ENCODE measurements at regions not wholly inside any gene's neighbourhood (a gene's known extent, or its start where the extent isn't known, plus 50 kb on each side); places are given as distances from the start of the nearest gene placed in this dataset.
"Not testable (repeated sequence)": the region's sequence is repeated elsewhere in the genome, so short reads cannot be mapped to it uniquely, and the experiment has no call there.

DNA sequence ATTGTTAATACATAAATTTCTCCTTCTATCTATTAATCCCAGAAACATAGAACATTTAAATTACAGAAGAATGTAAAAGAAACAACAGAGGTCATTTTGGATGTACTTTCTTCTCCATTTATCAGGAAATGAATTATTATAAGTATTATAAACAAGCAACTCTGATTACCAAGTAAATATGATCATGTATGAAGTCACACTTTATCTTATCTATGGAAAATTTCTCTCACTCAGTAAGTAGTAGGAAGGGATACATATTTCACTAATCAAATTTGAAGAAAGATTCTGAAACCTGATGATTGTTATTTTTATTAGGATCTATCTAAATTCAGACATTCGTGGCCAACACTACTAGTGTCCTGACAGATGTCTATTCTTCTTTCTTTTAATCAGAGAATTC lies 770.7 kb downstream of the LTN1 start:
- no peak for DNase-seq

DNA sequence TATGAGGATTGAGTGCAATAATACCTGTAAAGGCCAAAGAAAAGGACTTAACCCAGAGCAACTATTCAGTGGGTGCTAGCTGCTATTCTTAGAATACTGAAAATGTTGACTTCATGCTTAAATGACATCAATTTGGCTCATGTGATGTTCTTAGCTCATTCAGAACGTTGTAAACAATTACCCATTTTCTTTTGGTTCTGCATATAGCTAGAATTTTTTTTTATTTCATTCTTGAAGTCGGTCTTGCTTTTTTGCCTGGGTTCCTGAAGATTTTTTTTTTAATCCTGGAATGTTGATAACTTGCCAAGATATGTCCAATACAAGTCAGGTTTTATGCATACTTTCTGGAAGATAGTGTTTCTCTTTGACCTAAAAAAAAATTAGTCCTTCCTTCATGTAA lies 772.0 kb downstream of the LTN1 start:
- no peak for DNase-seq

DNA sequence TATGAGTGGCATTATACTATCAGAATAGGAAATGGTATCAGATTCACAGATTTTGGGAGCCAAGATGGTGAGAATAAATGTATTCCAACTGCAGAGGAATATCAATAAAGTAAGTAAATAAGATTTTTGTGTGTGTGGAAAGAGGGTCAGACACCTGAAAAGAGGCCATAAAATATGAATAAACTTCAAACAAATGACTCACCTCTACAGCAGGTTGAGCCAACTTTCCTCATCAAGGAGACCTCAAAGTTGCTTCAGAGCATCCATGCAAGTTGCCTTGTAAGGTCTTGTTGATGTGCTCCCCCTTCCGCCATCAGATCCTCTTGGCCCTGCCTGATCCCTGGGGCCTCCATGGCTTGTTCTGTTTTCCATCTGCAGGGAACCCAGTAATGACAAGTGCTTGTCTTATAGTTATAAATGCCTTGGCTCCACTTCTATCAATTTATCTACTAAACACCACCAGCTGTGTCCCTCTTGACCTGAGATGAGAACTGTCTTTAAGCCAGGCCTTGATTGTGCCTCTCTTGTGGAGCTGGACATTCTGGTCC lies 775.6 kb downstream of the LTN1 start:
- DNase-seq: no peak

DNA sequence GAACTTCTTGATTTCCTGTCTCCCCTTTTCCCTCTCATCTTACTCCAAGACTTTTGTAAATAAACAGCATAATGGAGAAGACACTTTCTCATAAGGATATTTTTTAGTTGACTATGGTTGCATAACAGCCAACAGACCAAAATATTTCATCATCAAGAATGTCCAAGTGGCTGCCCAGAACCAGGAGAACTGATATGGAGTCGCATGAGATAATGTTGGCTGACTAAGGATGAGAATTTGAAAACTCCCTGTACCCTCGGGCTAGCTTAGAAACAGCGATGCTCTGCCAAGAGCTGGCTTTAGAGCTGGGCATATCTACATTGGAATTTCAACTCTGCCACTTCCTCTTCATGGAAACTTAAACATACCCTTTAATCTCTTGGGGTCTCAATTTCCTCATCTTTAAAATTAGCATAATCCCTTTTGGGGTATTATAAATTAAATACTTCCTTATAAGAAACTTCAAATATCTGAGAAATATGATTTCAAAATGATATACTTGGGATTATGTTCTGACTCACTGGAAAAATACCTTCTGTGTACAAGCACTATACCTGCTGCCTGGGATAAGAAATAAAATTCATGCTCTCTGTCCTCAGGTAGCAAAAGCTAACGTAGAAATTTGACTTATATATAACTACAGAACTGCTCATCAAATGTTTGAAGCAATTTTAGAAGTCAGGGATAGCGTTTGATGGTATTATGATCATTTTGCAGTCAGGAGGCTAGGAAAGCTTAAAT lies 777.3 kb downstream of the LTN1 start:
- no peak for DNase-seq

DNA sequence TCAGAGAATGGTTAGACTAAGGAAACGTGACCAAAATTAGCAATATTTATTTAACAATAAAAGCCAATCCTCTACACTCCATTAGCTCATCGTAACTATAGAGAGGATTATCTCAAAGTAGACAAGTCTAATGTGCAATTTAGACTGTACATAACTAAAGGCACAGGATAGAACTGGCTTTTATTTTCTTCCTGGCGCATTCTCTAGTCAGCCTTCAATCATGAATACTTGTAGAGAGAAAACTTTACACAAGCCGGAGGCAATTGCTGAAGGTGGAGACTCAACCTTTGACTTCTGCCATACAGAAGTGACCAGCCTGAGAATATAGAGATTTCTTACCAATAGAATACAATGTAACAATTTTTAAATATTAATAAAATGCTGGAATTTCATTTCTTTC lies 777.9 kb downstream of the LTN1 start:
- no peak for DNase-seq

DNA sequence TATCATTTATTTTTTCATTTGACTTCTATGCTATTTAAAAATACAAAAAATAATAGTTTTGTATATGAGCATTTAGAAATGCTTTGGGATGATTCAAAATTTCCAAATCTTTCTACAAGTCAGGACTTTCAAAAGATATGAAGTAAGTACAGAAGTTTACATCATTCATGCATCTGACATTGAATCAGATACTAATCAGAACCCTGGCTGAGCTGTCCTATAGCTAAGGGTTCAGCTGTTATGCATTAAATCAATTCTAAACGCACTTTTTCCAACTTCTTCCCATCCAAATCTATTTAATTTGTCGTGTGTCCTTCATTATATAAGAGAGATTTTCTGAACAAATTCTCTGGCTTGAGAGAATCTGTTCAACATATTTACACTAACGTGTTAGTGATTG lies 779.4 kb downstream of the LTN1 start:
- no peak for DNase-seq

DNA sequence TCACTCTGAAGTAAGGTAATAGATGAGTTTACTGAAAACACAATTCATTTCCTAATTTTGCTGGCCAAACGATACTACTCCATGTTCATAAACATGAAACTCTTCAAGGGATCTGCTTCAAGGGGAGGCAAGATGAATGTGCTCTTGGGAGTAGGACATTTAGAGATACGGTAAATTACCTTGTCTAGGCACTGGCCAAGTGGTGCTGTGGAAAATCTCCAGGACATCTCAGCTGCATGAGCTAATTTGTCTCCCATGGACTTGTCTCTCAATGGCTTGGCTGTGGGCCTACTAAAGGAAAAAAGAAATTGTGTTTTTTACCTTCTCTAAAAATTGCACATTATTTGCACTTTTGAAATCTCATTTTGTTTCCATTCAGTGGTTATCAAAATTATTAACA lies 780.6 kb downstream of the LTN1 start:
- DNase-seq: no peak

DNA sequence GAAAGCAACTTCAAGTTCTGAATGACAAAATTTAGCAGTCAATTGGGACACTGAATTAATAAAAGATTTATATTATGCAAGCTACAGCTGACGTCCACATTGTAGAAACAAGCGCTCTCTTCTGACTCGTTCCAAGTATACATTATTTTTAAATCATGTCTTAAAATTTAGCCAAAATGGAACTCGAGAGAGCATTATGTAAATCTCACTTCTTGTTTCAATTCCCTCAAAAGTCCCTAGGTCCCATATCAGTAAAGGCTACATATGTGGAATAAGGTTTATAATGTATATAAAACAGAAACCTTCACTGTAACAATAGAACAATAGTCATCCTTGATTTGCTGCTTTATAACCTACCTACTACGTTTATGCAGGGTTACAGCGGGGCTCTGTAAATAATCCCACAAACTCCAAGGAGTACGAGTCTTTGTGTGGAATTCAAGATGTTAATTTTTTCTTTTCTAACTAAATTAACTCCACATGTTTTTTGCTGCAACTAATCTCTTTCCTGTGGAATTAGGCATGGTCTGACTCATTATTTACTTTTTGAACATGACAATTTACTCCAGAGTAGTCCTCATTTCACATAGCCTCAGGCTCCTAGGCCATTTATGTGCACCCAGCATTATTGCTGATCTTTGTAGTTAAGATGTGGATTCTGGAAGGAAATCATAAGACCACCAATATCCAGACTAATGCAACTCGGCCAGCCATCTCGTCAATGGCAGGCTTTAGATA lies 785.1 kb downstream of the LTN1 start:
- DNase-seq: no peak

DNA sequence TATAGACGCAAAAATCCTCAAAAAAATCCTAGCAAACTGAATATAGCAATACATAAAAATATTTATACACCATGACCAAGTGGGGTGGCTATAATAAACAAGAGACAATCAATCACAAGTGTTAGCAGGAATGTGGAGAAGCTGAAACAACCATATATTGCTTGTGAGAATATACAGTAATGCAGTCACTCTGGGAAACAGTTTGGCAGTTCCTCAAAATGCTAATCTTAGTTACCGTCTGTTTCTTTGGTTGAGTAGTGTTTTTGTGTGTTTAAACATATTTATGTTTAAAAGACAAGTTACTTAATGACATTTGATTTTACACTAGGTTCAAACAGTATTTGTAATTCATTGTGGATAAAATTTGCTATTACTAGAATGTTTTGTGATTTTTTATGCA lies 792.0 kb downstream of the LTN1 start:
- no peak for DNase-seq

DNA sequence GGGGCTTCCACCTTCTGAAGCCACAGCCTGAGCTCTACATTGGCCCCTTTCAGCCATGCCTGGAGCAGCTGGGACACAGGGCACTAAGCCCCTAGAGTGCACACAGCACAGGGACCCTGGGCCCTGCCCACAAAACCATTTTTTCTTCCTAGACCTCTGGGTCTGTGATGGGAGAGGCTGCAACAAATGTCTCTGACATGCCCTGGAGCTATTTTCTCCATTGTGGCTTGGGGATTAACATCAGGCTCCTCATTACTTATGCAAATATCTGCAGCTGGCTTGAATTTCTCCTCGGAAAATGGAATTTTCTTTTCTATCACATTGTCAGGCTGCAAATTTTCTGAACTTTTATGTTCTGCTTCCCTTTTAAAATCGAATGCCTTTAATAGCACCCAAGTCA lies 795.7 kb downstream of the LTN1 start:
- DNase-seq: no peak

DNA sequence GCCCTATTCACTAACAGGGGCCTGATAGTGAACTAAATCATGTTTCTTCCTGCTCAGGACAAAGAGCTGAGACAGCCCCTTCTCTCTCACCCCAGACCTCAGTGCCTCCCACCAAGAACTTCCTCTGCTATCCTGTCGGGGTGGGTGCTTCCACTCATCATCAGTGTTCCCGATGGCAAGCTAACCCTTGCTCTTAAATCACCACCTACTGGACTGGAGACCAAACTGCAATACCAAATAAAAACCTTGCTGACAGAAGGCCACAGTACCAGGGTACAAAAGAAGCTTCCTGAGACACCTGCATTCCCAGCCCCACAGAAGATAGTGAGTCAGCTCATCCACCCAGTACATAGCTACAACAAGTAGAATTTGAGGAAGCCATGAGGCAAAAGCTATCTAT lies 799.5 kb downstream of the LTN1 start:
- DNase-seq: peak in 1 of 2 experiments; percentile 6

DNA sequence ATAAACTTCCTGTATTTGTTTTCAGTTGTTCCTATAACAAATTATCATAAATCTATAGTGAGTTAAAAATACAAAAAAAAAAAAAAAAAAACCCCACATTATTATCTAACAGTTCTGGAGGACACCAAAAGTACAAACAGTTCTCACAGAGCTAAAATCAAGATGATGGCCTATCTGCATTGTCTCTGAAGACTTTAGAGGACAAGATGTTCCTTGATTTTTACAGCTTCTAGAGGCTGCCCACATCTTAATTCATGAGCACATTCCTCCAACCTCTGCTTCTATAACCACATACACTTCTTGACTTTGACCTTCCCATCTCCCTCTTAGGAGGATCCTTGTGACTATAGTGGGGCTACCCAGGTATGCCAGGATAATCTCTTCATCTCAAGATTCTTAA lies 806.1 kb downstream of the LTN1 start:
- no peak for DNase-seq

DNA sequence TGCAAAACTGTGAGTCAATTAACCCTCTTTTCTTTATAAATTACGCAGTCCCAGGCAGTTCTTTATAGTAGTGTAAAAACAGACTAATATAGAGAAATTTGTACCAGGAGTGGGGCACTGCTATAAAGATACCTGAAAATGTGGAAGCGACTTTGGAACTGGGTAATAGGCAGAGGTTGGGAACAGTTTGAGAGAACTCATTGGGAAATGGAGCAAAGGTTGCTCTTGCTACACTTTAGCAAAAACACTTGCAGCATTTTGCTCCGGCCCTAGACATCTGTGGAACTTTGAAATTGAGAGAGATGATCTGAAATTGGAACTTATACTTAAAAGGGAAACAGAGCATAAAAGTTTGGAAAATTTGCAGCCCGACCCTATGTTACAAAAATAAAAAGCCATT lies 810.9 kb downstream of the LTN1 start:
- DNase-seq: no peak

DNA sequence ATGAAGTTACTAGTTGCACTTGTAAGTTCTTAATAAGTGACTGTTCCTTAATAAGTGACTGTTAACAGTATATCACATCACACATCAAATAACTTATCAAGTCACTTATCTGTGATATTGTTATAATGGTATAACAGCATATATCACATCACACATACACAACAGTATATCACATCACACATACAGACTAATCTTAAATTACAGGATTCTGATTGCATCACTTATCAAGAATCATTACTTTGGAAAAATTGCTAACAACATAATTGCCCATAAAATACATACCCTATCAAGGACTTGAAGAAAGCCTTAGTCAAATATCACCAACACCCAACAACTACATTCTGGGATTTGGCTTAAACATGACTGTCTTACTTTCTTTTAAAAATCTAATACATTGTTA lies 813.5 kb downstream of the LTN1 start:
- no peak for DNase-seq

DNA sequence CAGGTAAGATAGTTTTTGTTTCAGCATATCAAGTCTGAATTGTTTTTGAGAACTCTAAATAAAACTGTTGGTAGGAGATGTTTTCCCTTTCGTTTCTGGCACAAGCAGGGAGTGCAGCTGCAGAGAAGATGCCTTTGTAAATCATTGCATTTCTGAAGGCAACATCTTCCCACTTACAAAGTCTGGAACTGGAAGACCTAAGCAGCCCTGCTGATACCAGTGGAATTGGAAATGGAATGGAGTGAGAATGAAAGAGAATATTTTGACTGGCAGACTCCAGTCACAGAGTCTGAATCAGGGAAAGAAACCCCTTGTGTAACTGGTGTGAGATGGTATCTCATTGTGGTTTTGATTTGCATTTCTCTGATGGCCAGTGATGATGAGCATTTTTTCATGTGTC lies 815.6 kb downstream of the LTN1 start:
- DNase-seq: no peak

DNA sequence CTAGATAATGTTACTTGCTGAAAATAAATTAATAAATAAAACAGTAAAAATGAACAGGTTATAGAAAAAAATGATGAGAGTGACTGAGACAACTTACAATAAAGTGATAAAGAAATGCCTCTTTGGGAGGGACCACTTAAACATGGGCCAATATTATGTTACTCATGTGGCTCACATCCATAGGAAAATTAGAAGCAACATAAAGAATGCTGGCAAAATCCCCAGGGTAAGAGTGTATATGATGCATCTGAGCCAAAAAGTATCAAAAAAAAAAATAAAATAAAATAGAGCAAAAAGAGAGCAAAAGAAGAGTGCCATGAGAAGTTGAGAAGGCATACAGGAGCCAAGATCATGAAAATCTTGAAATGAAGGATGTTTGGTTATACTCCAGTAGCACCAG lies 818.0 kb downstream of the LTN1 start:
- DNase-seq: no peak

DNA sequence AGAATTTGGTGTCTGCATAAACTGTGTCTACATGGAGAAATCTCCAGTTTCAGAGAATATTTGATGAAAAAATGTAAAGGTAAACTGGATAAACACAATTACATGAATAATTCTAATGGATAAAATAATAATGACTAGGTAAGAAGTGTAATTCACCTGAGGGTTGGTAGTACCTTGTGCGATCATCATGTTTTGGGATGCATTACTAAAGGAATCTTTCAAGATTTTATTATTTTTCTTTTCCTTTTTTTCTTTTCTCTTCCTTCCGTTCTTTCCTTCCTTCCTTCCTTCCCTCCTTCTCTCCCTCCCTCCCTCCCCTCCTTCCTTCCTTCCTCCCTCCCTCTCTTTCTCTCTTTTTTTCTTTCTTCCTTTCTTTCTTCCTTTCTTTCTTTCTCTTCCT lies 818.7 kb downstream of the LTN1 start:
- no peak for DNase-seq

DNA sequence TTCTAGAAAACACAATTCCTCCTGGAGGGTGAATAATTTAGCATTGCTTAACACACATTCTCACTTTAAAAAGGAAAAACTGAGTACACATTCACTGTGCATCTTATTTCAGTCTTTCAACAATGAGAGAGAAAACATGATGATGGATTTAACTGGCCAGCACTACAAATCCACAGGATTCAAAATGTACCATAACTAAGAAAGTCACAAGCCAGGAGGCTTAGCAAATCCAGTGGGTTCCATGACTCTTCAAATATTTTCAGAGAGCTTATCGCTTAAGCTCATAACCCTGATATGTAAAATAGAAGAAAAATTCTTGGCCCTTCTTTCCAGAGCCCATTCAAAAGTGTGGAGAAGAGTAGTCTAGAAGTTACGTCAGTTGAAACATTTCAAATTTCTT lies 820.3 kb downstream of the LTN1 start:
- DNase-seq: no peak

DNA sequence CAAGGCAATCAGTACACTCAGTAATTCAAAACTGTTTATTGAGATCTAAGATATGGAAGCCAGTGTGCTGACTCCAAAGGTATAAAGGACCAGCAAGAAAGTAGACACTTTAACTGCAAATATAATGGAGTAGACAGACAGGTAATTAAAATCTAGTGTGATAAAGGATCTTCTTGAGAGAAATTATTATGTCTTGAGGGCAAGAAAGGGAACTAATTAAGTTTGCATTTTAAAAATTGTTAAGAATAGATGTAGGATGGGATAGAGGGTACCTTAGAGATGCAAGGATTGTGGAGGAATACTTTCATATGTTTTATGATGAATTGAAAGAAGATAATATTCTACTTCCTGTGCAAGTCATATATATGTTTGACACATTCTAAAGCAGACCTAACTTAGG lies 825.3 kb downstream of the LTN1 start:
- DNase-seq: no peak

DNA sequence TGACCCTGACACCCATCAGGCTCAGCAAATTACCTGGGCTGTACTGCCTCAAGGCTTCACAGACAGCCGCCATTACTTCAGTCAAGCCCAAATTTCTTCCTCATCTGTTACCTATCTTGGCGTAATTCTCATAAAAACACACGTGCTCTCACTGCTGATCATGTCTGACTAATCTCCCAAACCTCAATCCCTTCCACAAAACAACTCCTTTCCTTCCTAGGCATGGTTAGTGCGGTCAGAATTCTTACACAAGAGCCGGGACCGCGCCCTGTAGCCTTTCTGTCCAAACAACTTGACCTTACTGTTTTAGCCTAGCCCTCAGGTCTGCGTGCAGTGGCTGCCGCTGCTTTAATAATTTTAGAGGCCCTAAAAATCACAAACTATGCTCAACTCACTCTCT lies 828.2 kb downstream of the LTN1 start:
- DNase-seq: not testable (repeated sequence)

DNA sequence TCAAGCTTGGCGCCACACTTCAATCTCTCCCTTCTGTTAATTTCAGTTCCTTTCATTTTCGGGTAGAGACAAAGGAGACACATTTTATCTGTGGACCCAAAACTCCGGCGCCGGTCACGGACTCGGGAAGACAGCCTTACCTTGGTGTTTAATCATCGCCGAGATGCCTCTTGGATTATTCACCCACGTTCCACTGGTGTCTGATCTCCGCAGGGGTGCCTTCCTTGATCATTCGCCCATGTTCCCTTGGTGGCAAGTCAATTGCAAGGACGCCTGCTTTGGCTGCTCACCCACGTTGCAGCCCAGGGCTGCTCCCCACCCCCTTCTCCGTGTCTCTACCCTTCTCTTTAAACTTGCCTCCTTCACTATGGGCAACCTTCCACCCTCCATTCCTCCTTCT lies 830.6 kb downstream of the LTN1 start:
- DNase-seq: not testable (repeated sequence)

DNA sequence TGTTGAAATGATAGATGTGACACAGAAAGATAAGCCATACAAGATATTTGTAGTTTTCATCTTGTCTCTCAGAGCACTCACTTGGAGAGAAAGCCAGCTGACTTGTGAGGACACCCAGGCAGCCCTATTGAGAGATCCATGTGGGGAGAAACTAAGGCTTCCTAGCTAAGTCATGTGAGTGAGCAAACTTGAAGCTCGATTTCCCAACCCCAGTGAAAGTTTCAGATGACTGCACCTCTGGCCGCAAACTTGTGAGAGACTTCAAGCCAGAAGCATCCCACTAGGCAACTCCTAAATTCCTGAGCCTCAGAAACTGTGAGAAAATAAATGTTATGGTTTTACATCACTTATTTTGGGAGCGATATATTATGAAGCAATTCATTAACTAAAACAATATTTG lies 832.3 kb downstream of the LTN1 start:
- no peak for DNase-seq

DNA sequence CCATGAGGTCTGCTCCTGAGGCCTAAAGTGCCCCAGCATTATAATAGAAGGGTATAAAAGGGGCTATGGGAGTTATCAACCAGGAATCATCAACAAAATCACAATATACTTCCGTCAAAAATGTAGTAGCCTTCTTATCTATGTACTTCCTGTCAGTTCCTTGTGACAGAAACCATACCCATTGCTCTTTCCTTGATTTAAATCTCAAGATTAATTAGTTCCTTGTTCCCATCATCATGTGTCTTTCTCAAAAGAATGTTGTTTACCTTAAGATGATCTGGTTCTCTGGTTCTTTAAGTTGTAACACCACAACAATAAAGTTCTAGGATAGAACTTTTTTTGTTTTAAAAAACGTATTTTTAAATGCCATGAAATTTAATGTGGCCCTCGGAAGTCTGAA lies 833.3 kb downstream of the LTN1 start:
- DNase-seq: no peak

DNA sequence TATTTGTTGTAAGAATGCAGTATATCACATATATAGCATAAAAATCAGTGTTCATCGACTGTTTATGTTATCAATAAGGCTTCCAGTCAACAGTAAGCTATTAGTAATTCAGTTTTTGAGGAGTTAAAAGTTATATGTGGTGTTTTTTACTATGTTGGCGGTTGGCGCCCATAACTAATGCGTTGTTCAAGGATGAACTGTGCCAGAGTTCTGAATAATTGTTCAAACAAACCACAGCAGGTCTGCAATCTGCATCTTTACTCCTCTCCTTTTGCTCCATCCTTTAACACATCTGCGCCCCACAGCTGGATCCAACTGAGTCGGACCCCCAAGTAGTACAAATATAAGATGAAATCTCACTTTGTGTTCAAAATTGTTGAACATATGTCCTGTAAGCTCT lies 836.1 kb downstream of the LTN1 start:
- no peak for DNase-seq

DNA sequence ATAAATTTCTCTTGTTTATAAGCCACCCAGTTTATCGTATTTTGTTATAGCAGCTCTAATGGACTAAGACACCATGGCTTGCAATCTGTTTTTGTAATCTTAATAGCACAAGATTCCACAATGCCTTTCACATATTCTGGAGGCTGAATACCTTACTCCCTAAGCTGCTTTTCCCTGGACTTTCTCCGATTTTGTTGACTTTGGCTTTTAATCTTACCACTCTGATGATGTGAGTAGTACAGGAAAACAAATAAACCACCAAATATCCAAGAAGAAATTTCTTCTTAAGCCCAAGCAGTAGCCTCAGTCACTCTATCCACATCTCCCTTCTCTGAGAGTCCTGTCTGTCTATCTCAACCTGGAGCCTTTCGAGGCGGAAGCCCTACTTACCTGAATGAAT lies 838.6 kb downstream of the LTN1 start:
- DNase-seq: no peak

Measured in NCI-H524 (cell line).